Right atrium auricular region (tissue), 2 donors: ENCODE measurements at regions not wholly inside any gene's neighbourhood (a gene's known extent, or its start where the extent isn't known, plus 50 kb on each side); places are given as distances from the start of the nearest gene placed in this dataset.

Experiments
- DNase-seq: peaks from one replicate; pipeline ENCODE4 v3.0.0-alpha.2; 2019; ENCODE audit warnings: low spot score
- H3K27ac ChIP-seq, 2 donors: fragments of 200-600 bp; sonication (generic); 1 replicate in 1 of 2; 2 replicates in 1 of 2; pipeline ENCODE4 v1.5.1; 2016 to 2019
- H3K27me3 ChIP-seq, 2 donors: fragments of 200-600 bp; sonication (generic); one replicate each; pipeline versions ENCODE4 v1.5.1 to v1.6.0; 2017 to 2019
- H3K36me3 ChIP-seq: fragments of 200-600 bp; sonication (generic); one replicate; pipeline ENCODE4 v1.5.1; 2016
- H3K4me1 ChIP-seq, 2 donors: fragments of 200-600 bp; sonication (generic); one replicate each; pipeline versions ENCODE4 v1.5.1 to v1.6.0; 2017 to 2019
- H3K4me3 ChIP-seq, 2 donors: fragments of 200-600 bp; sonication (generic); 1 replicate in 1 of 2; 2 replicates in 1 of 2; pipeline ENCODE4 v1.5.1; 2017 to 2019; ENCODE audit warnings: mild to moderate bottlenecking in 1 of 2, moderate library complexity in 1 of 2
- H3K9me3 ChIP-seq, 2 donors: fragments of 200-600 bp; sonication (generic); one replicate each; pipeline ENCODE4 v1.5.1; 2019
- CTCF ChIP-seq, 2 donors: fragments of 200-600 bp; sonication (generic); IDR thresholded peaks; one replicate each; pipeline ENCODE4 v1.5.1; 2019; ENCODE audit warnings: antibody characterized with exemption in 2 of 2

GRCh38 chr3:163983940-163984339, 1094.4 kb downstream of the SI start:
- Histone ChIP-seq H3K27me3 (no peaks in the 10 kb centered on the region), H3K27ac (no peak overlapping the region), H3K36me3 (no peaks in the 10 kb centered on the region), H3K4me1 (no peaks in the 10 kb centered on the region), H3K9me3 (no peaks in the 10 kb centered on the region), H3K4me3 (no peak overlapping the region)
- no peak for TF ChIP-seq CTCF (IDR thresholded peaks at IDR 0.05)
- no peak for DNase-seq

DNA sequence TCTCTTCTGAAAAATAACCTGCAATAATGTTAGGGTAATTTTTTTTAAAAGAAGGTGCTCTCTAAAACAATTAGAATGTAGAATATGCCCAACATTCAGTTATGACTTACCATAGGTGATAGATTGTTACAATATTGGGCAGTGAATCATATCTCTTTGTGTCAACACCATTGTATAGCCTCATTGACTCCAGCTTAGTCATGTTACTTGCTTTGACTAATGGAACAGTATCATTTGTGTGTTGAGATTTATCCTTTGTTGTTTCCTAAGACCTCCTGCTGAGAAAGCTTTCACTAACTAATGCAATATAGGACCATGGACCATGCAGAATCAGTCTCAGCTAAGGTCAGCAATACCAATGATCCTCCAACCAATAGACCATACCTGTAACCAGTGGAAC, 1106.4 kb downstream of the SI start:
- no peaks in the 10 kb centered on the region for H3K4me1 ChIP-seq
- no peaks in the 10 kb centered on the region for H3K9me3 ChIP-seq
- H3K4me3 ChIP-seq = no peak overlapping the region
- H3K27me3 ChIP-seq = no peaks in the 10 kb centered on the region
- DNase-seq = no peak
- H3K36me3 ChIP-seq = no peaks in the 10 kb centered on the region
- no peak for TF ChIP-seq CTCF (IDR thresholded peaks at IDR 0.05)
- no peak overlapping the region for H3K27ac ChIP-seq

DNA sequence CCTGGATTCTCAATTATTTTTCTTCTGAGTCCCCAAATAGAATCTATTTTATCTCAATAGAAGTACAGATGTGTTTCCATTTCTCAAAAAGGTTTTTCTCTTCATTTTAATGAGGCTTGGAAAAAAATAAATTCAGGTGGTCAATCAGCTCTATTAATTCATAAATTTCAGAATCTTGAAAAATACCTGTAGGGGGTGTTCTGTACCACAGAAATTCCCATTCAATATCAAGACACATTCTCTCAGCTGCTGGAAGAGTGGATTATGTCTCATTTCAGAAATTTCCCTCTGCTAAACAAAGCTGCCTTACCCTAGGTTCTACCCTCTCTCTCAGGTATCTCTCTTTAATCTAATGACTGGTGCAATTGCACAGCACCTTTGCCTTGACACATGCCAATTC, 1121.2 kb downstream of the SI start:
- no peaks in the 10 kb centered on the region for H3K27me3 ChIP-seq
- no peaks in the 10 kb centered on the region for H3K36me3 ChIP-seq
- no peak overlapping the region for H3K4me3 ChIP-seq
- DNase-seq = no peak
- no peaks in the 10 kb centered on the region for H3K9me3 ChIP-seq
- no peak for TF ChIP-seq CTCF (IDR thresholded peaks at IDR 0.05)
- no peaks in the 10 kb centered on the region for H3K4me1 ChIP-seq
- H3K27ac ChIP-seq = no peak overlapping the region

DNA sequence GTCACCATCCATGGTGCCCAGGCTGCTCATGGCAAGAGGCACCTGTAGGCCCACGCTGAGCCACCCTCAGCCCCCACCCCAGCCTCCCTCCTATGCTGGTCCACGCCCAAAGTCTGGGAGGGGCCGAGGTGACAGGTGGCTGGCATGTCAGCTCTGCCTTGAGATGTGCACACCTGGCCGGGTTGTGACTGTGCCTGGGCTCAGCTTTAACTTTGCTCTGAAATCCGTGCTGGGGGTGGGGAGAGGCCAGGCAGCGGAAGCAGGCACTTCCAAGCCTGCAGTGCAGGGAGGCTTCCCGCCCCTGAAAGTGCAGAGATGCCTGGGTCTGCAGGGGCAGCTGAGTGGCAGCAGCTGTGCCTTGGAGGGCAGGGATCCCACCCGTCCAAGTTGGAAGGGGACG, 1124.8 kb downstream of the SI start:
- H3K4me3 ChIP-seq = no peak overlapping the region
- no peaks in the 10 kb centered on the region for H3K27me3 ChIP-seq
- no peaks in the 10 kb centered on the region for H3K36me3 ChIP-seq
- no peak overlapping the region for H3K27ac ChIP-seq
- H3K9me3 ChIP-seq = no peaks in the 10 kb centered on the region
- TF ChIP-seq CTCF (IDR thresholded peaks at IDR 0.05) = no peak
- H3K4me1 ChIP-seq = no peaks in the 10 kb centered on the region
- no peak for DNase-seq

DNA sequence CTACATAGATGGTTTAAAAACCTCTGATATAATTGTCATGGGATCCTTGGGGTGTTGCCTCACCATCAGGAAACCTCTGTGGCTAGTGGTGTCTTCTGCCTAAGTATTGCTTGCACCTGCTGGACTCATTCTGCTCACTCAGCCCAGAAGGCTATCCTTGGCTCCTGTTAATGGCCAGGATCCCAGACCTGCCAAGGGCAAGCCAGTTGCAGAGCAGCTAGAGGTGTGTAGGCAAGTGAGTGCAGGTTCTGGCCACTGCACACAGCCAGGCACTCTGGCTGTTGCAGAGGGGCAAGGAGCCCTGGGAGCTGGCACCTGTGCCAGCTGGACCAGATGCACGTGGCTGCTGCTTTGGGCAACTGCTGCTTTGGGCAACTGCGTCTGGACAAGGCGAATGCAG, 1125.8 kb downstream of the SI start:
- Histone ChIP-seq H3K4me3 (no peak overlapping the region), H3K9me3 (no peaks in the 10 kb centered on the region)

More for the DNA sequence above, 1125.8 kb downstream of the SI start:
- H3K27me3 ChIP-seq = no peaks in the 10 kb centered on the region
- no peak for DNase-seq
- H3K27ac ChIP-seq = no peak overlapping the region
- TF ChIP-seq CTCF (IDR thresholded peaks at IDR 0.05) = no peak
- H3K4me1 ChIP-seq = no peaks in the 10 kb centered on the region
- no peaks in the 10 kb centered on the region for H3K36me3 ChIP-seq
